ENCODE measurements at regions not wholly inside any gene's neighbourhood (a gene's known extent, or its start where the extent isn't known, plus 50 kb on each side); places are given as distances from the start of the nearest gene placed in this dataset.
A peak's percentile ranks its signal among the peaks of the same experiment; 100 is the strongest.

- TF ChIP-seq POLR2A (IDR thresholded peaks at IDR 0.05) (no peak), EP300 (IDR thresholded peaks at IDR 0.05) (no peak), CTCF (IDR thresholded peaks at IDR 0.05) (no peak), POLR2AphosphoS5 (IDR thresholded peaks at IDR 0.05) (no peak)
- H3K27ac ChIP-seq, result no peak overlapping the region
- no peaks in the 10 kb centered on the region for H3K4me1 ChIP-seq
- no peak for DNase-seq
- H3K27me3 ChIP-seq, result peaks cover 0 to 2% (median 0%) of the 10 kb centered on the region in 3 donors
- no peaks in the 10 kb centered on the region for H3K36me3 ChIP-seq
- 65 to 74% (median 72%) methylated on average over 3 of the region's 3 CpGs for WGBS, 5 donors
- no peaks in the 10 kb centered on the region for H3K9me3 ChIP-seq
- H3K4me3 ChIP-seq, result no peak overlapping the region
- intact Hi-C loops (cut with DNase I; ENCODE audit: low total_unique reads), result no loop called here
These were observed 129.4 kb upstream of the TMEM45B start for GRCh38 chr11:129686269-129686668.

DNA sequence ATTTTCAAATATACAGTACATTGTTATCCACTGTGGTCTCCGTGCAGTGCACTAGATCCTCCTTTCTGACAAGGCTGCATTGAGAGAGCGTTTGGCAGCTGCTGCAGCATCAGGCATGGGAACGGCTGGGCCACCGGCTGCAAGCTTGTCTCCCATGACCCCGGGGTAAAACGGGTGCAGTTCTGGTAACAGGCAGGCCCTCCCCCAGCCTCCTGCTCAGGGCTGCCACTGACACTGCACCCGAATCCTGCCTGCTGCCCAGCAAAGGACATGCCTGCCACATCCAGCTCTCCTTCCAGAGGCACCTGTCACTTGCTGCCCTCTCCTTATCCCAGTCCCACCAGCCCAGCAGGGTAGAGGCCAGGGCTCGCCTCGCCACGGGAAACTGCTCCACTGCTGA lies 124.5 kb upstream of the TMEM45B start:
- no peak for TF ChIP-seq CTCF (IDR thresholded peaks at IDR 0.05)
- TF ChIP-seq EP300 (IDR thresholded peaks at IDR 0.05), result no peak
- no peak for TF ChIP-seq POLR2AphosphoS5 (IDR thresholded peaks at IDR 0.05)
- no peak for TF ChIP-seq POLR2A (IDR thresholded peaks at IDR 0.05)
- H3K9me3 ChIP-seq, result no peaks in the 10 kb centered on the region
- peaks cover 0 to 16% (median 0%) of the 10 kb centered on the region in 3 donors for H3K27me3 ChIP-seq
- H3K27ac ChIP-seq, result no peak overlapping the region
- DNase-seq, result no peak
- H3K4me1 ChIP-seq, result peaks cover 0 to 10% (median 9%) of the 10 kb centered on the region in 4 donors
- no peak overlapping the region for H3K4me3 ChIP-seq
- no peaks in the 10 kb centered on the region for H3K36me3 ChIP-seq
- intact Hi-C loops (cut with DNase I; ENCODE audit: low total_unique reads), result loop anchor here (5.0 kb wide), 1 partner anchor 319 kb away; no protein-coding TSS in a partner anchor
- WGBS, 5 donors, result 66 to 74% (median 69%) methylated on average over 9 to 10 of the region's 10 CpGs

DNA sequence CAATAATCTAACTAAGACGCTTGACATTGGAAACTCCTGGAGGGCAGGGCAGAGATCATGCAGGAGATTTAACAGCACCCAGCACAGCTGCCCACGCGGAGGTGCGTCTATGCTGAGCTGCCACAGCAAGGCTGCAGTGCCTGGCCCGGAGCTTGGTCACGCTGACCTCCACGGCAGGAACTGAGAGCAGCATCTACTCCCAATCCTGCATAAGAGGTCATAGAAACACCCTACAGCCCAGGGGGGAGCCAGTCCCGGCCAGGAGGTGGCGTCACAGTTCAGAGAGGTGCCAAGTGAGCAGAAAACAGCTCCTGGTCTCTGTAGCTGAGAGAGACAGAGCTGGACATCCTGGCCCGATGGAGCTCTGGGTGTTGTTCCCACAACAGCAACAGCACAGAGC lies 121.1 kb upstream of the TMEM45B start:
- WGBS, 5 donors, result 65 to 85% (median 72%) methylated on average over 1 to 10 of the region's 10 CpGs
- no peak for TF ChIP-seq EP300 (IDR thresholded peaks at IDR 0.05)
- peak in 1 of 7 experiments; percentile 12 for TF ChIP-seq CTCF (IDR thresholded peaks at IDR 0.05)
- Histone ChIP-seq H3K27ac (no peak overlapping the region), H3K9me3 (no peaks in the 10 kb centered on the region), H3K4me3 (no peak overlapping the region), H3K36me3 (no peaks in the 10 kb centered on the region), H3K4me1 (peaks cover 0 to 12% (median 10%) of the 10 kb centered on the region in 4 donors), H3K27me3 (peaks cover 0 to 17% (median 0%) of the 10 kb centered on the region in 3 donors)
- no peak for DNase-seq
- intact Hi-C loops (cut with DNase I; ENCODE audit: low total_unique reads), result loop anchor here (5.0 kb wide), 1 partner anchor 322 kb away; no protein-coding TSS in a partner anchor

- H3K27ac ChIP-seq, result no peak overlapping the region
- no peak overlapping the region for H3K4me3 ChIP-seq
- no peaks in the 10 kb centered on the region for H3K36me3 ChIP-seq
- peaks cover 0 to 12% (median 10%) of the 10 kb centered on the region in 4 donors for H3K4me1 ChIP-seq
- intact Hi-C loops (cut with DNase I; ENCODE audit: low total_unique reads), result loop anchor here (5.0 kb wide), 1 partner anchor 323 kb away; no protein-coding TSS in a partner anchor
- peaks cover 0 to 21% (median 0%) of the 10 kb centered on the region in 3 donors for H3K27me3 ChIP-seq
- no peaks in the 10 kb centered on the region for H3K9me3 ChIP-seq
- TF ChIP-seq POLR2AphosphoS5 (IDR thresholded peaks at IDR 0.05) (no peak), EP300 (IDR thresholded peaks at IDR 0.05) (no peak), POLR2A (IDR thresholded peaks at IDR 0.05) (no peak), CTCF (IDR thresholded peaks at IDR 0.05) (no peak)
- DNase-seq, result no peak
- 77 to 85% (median 79%) methylated on average over 8 to 10 of the region's 10 CpGs for WGBS, 5 donors
These were observed 120.7 kb upstream of the TMEM45B start for GRCh38 chr11:129694966-129695365.

Data from stomach (tissue), 8 donors.